Activated effector memory CD4-positive, alpha-beta T cell treated with anti-CD3 and anti-CD28 coated beads, Interleukin-2, amount 50 U/mL, for 16 hours (primary cell): ENCODE measurements at regions not wholly inside any gene's neighbourhood (a gene's known extent, or its start where the extent isn't known, plus 50 kb on each side); places are given as distances from the start of the nearest gene placed in this dataset.
"Not testable (repeated sequence)": the region's sequence is repeated elsewhere in the genome, so short reads cannot be mapped to it uniquely, and the experiment has no call there.

Experiments used
- DNase-seq: peaks from one replicate; pipeline ENCODE4 v3.0.0-alpha.2; 2020

DNA sequence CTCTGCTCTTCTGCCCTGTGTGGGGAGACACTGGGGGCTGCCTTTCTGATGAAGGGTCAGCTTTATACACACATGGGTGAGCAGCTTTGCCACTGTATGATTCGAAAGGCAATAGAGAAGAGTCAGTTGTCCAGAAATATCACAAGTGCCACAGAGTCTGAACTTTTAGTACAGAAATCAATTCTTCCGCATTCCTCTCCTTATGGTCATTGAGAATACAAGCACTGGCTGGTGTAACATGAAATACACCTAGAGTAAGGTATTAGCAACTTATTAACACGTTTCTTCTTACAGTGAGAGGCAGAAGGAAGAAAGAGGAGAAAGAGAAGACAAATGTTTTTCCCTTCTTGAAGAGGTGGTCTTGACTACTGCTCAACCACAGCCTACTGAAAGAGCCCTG lies 579.2 kb downstream of the ZEB2 start:
- DNase-seq: no peak

DNA sequence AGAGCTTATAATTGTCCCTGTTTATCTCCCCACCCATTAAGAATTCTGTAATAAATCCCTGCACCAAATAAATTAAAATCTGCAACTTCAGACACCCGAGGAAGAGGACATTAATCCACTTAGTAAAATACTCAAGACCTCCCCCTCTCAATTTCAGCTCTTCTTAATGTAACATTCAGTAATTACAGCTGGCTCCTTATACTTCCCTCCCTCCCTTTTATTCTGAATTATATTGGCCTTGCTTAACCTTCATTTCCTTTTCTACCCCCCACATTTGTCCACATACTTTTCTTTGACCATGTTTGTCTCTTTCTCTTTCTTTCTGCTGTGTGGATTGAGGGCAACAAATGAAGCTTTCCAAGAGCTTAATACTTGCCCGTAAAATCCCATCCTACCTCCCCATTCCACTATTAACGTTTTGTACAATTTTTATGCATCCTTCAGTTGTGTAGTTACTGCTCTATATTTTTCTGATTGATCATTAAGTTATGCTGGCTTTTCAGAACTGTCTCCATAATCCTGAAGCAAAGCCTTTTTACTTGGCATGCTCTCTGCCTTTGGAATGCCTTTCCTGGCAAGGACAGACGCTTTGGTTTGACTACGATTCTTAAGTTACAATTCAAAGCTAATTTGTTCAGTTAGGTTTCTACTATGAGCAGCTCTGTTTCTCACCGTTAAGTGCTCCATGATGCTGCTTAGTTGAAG lies 580.1 kb downstream of the ZEB2 start:
- no peak for DNase-seq

DNA sequence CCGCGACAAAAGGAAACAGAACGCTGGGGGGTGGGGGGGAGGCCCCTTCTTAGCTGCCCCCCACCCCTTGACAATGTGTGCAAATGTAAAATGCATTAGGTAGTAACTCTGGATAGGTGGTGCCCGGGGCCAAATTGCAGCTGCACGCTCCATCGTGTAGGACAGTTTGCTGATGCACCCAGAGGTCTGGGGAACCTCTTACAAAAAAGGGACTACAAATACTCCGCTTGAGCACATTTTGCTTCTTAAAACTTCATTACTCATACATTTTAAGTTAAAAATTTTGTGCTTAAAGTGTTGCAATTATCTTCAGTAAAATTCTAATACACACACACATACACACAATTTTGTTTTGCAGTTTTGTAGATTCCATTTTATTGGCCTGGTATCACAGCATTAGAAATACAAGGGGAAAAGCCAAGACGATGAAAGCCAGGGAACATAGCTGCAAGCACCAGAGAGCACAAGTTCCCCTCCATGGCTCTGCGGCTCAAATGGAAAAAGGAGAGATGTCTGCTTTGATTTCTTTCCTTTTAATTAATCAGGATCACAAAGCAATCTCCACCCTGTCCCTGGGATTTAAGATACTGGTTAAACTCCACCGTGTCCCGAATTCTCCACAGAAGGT lies 582.1 kb downstream of the ZEB2 start:
- no peak for DNase-seq

DNA sequence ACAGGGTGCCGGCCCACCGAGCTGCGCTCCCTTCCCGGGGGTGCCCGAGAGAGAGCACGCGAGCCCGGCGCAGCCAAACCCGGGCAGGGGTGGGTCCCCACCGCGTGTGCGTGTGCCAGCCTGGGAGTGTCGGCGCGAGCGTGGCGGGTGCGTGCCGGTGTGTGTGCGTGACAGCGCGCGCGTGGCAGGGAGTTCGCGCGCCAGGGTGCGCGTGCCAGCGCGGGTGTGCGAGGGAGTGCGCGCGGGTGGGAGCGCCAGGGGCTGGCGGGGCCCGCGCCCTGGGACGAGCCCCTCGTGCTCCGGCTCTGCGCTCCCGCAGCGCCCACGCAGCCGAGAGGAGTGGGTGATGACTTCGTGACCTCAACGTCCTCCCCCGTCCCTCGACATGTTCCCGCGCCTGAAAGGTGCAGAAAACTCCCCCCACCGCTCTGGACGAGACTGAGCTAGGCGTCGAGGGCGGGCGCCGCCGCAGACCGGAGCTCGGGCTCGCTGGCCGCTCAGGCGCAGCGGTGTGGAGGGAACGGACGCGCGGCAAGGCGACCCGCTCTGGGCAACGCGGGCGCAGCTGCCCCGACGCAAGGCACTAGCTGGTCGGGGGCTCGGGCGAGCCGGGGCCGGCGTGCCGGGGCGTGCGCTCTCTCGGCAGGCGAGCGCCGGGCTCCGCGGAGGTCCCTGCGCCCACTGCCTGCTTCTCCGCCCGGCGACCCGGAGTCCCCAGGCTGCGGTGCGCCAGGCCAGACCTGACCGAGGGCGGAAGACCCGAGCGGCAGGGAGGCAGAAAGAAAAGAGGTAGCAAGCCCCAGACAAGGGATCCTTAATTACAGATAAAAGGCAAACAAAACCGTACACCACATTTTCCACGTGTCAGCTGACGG lies 582.8 kb downstream of the ZEB2 start:
- peak; percentile 66 for DNase-seq

DNA sequence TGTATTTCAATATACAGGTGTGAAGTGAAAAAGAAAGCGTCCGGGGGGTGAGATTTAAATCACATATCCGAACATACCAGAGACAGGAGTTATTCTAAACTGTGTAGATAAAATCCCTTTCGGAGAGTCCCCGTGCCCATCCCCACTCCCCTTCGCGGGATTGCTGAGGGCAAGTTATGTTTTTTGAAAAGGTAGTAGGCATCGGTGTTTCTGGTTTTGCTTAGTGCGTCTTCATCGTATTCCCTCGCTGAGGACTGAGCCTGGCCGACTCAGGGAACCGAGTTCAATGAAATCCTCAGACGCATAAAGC lies 583.4 kb downstream of the ZEB2 start:
- DNase-seq: no peak

DNA sequence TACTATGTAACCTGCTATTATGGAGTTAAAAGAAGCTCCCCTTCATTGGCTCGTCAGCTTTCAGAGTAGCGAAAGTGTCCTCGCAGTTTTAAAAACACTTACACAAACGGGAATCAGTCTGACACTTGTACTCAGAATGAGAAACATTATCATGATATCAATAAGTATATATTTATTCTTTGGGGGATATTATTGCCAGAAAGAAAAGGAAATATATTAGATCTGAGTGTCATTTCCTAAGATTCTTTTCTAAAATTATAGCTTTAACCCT lies 584.5 kb downstream of the ZEB2 start:
- no peak for DNase-seq

DNA sequence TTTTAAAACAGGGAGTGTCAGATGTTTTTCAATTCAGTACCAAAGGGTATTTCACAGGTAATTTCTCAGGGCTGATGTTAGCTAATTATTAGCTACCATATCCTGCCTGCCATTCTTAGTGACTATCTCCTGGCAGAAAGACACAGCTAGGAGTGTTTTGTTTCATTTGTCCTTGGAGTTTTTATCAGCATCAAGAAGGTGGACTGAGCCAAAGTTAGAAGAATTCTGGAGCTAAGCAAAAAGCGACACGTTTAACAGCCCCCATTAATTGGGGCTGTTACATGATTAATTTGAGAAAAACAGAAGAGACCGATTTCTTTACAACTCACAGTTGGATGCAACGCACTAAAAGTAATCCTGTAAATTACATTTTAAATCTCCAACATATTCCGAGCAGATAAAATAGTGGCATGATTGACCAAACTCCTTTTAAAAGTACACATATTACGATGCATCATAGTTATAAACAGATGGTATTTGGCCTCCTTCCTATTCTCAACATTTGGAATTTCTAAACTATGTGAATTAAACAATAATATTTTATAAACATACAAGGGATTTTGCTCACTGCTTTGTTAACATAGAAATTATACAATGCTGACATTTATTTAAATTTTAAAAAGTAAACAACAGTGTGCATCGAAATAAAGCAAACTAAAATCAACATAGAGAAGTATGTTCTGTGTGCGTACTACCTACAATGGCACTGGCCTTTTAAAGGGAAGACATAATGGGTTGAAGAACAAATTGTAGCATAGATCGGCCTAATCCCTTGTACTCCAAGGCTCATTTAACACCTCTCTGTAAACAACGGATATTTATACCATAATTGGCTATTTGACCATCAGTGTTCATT lies 585.1 kb downstream of the ZEB2 start:
- DNase-seq: no peak

DNA sequence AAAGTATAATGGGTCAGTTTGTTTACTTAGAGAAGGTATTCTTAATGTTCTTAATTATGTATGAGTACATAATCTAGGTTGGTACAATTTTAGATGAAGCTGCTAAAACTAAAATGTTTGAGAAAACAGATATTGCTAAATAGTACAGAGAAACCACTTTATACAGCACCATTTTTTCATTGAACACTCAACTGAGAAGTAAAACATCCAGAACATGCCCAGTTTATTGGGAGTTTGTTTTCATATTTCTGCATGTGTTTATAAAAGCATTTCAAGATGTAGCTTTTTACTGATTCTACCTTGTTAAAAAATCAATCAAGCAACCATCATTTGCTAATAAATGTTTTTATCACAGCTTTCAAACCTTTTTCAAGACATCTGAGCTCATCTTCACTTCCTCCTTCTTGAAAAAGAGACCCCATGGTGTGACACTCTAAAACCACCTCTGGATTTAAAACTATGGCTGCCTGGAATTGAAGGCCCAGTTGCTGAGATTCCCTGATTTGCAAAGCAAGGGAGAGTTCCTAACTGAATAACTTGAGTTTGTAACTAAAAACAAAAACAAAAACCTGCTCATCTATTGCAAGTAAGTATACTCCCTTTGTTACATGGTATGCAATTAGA lies 585.9 kb downstream of the ZEB2 start:
- no peak for DNase-seq

DNA sequence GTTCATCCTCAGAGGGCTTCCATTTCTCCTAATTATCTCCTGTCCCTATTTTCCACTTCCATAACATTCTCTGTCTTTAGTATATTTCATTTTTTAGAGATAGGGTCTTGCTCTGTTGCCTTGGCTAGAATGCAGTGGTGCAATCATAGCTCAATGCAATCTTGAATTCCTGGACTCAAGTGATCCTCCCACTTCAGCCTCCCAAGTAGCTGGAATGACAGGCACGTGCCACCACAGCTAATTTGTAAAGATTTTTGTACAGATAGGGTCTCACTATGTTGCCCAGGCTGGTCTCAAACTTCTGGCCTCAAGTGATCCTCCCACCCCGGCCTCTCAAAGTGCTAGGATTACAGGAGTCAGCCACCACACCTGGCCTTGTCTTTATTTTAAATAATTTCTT lies 589.0 kb downstream of the ZEB2 start:
- no peak for DNase-seq

DNA sequence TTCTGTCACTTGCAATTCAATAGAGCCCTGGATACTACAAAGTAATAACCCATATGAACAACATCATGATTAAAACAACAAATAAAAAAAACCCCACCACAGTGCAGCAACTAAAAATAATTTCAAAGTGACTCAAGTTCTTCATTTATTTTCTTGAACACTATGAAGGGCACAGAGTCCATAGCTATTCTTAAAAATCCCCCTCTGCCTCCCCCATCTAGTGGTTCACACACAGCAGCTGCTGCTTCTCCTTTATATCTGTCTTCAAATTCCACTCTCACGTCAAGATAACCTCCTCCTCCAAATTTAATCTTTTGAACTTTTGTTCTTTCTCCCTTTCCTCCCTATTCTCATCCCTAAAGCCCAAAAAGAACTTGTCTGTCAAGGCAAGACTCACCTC lies 591.3 kb downstream of the ZEB2 start:
- no peak for DNase-seq

DNA sequence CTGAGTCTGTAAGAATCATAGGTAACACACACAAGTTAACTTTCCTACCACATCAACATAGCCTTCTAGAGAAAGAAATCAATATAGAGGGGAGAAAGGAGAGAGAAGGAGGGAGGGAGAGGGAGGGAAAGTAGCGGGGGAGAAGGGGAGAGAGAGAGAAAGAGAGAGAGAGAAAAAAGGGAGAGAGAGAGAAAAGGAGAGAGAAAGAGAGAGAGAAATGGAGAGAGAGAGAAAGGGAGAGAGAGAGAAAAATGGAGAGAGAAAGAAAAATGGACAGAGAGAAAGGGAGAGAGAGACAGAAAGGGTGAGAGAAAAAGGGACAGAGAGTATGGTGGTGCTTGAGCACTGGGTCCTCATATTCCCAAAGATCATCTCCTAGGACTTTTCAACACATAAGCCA lies 591.7 kb downstream of the ZEB2 start:
- DNase-seq: no peak

DNA sequence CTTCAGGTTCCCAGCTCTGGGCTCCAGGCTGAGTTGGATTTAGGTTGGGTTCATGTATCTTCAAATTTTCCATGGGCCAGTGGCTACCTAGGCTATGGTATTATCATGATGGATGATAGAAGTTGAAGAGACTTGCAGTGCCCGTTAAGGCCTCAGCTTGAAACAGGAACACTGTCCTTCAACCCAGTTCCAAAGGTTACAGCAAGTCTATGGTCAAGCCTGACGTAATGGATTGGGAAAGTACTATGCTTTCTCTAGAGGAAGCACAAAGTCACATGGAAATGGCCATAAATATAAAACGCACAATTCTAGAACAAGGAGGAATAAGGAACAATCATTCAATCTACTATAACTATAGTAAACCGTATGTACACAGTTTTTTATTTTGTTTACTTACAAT lies 593.2 kb downstream of the ZEB2 start:
- DNase-seq: no peak

DNA sequence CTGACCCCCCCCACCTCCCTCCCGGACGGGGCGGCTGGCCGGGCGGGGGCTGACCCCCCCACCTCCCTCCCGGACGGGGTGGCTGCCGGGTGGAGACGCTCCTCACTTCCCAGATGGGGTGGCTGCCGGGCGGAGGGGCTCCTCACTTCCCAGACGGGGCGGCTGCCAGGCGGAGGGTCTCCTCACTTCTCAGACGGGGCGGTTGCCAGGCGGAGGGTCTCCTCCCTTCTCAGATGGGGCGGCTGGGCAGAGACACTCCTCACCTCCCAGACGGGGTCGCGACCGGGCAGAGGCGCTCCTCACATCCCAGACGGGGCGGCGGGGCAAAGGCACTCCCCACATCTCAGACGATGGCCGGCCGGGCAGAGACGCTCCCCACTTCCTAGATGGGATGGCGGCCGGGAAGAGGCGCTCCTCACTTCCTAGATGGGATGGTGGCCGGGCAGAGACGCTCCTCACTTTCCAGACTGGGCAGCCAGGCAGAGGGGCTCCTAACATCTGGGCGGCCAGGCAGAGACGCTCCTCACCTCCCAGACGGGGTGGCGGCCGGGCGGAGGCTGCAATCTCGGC lies 597.6 kb downstream of the ZEB2 start:
- DNase-seq: not testable (repeated sequence)

DNA sequence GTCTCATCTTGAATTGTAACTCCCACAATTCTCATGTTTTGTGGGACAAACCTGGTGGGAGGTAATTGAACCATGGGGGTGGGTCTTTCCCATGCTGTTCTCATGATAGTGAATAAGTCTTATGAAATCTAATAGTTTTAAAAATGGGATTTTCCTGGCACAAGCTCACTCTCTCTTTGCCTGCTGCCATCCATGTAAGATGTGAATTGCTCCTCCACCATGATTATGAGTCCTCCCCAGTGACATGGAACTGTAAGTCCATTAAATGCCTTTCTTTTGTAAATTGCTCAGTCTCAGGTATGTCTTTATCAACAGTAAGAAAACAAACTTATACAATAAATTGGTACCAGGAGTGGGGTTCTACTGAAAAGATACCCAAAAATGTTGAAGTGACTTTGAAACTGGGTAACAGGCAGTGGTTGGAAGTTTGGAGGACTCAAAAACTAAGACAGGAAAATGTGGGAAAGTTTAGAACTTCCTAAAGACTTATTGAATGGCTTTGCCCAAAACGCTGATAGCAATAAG lies 601.4 kb downstream of the ZEB2 start:
- no peak for DNase-seq

DNA sequence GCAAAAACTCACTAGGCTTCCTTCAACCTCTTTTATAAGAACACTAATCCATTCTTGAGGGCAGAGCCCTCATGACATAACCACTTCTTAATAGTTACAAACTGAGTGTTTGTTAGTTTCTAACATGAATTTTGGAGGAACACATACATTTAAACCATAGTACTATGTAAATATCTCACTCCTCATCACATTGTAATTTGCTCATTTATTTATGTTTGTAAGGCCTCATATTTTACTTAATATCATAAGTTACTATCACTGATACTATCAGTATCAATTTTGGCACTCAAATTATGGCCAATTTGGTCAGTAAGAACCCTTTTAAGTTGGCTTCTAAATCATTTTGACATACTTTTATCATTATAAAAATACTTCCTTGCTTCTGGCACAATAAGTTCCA lies 603.1 kb downstream of the ZEB2 start:
- DNase-seq: no peak

DNA sequence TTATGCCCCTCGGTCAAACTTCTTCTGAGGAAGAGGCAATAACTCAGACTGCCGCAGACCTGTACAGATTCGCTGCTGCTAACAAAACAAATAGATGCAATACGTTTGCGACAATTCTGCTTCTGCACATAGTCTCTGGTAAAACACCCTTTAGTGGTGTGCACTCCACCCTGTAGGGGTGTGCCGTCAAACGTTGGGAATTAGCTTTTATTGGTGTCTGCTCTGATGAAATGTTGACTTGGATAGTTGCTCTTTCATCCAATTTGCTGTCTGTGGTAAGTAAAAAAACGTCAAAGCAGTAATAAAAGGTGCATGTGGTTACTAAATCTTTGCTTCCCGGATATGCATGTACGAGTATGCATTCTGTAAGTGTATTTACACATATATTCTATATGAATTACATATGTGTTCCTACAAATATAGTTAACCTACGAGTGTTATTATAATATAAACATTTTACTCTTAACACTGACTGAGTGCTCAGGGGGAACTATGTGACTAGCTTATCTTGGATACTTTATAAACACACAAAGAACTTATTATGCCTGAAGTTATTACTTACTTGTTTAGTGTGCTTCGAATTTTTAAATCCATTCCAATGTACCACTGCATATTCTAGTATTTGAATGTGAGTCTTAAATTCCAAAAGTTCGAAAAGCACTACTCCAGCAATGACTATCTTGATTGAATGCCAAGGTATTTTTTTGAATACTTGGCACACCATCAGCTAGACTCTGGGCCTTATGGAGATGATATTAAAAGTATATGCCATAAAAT lies 610.2 kb downstream of the ZEB2 start:
- DNase-seq: no peak

DNA sequence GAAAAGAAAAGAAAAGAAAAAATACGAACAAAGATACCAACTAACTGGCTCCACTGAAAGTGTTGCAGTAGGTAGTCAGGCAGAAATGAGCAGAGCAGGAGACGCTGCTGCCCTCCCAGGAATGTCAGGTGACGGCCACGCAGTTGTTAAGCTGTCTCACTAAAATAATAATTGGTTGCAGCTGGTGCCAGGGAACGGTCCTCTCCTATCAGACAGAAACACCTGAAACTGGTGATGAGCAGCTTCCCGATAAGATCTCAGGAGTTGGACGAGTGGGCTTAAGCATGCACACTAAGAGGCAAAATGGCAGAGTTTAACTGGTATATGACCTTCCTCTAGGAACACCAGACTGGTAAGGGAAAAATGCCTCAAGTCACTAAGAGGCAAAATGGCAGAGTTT lies 611.1 kb downstream of the ZEB2 start:
- no peak for DNase-seq

DNA sequence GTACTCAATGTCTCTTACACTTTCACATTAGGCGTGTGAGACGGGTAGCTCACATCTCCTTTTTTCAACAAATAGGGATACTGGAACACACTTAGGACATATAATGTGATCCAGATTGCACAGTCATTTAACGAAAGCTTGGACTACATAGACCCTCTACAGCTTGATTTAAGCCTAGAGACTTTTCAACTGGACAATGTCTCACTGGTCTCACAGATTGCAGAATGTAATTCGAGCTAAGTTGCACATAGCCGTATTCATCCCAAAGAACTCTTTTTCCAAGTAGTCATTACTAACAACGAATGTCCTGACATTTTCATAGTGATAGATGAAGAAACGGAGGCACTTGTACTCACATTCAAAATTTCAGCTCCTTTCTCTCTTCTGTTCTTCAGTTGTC lies 612.1 kb downstream of the ZEB2 start:
- DNase-seq: no peak

DNA sequence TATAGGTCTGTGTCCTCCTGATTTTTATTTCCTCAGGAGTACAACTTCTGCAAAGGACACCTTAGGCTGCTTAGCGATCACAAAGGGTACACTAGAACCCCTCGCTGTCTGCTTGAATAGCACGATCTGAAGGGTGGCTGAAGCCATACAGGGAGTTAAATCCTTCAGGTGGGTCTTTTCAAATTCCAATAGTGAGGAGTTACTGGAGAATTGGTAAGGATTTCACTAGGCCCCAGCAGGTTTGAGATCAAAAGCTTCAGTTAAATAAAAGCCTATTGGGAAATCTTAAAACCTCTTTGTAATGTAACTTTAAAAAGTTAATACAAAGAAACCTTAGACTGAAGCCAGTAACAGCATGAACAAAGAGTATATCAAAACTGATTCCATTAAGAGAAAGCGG lies 613.1 kb downstream of the ZEB2 start:
- DNase-seq: no peak

DNA sequence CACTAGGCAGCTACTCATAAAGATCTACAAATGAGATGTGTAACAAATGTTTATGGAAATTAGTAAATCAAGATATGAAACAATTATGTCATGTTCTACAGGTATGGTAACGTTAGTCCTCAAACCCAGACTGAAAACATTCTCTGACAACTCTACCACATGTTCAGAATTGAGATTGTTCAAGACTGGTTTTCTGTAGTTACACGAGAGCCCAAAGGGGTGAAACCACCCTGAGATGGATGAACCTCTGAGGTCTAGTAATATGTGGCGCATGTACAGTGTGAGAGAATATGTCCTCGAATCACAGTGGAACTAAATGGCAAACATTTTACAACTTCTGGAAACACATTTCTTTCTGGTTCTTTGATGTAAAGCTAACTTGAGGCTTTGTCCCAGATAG lies 614.3 kb downstream of the ZEB2 start:
- no peak for DNase-seq

DNA sequence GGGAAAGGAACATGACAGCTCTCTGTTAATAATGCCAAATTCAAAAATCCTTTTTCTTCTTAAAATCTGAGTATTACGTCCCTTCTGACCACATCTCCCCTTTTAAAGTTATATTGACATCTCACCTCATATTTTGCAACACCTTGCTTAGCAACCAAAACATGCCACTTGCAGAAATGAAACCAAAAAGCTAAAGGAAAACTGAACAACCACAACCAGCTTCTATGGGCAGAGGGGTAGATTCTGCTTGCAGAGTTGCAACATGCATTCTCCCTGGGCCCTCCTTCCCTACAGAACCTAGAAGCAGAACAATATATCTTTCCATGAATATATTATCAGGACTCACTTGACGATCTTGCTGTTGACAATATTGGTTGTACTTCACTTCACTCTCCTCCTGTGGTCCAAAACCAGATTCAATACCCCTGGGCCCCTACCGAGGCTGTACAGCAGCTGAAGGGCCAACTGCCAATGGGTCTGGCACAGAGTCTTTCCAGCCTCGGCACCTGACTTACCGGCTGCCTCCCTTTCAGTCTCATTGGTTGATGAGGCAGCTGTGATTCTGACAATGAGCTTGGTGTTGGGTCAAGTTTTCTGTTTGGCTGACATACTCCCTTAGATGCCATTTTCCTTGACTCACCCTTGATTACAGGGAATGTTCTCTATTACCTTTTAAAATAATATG lies 616.6 kb downstream of the ZEB2 start:
- no peak for DNase-seq
